Globus pallidus (tissue), 1 donor: ENCODE measurements at regions not wholly inside any gene's neighbourhood (a gene's known extent, or its start where the extent isn't known, plus 50 kb on each side); places are given as distances from the start of the nearest gene placed in this dataset.

Experiments
- DNase-seq: peaks from one replicate; pipeline ENCODE4 v3.0.0-alpha.2; 2015; ENCODE audit warnings: low spot score

- DNase-seq: no peak
Observed at GRCh38 chr10:47190802-47191450, 109.1 kb upstream of the GDF10 start.

GRCh38 chr10:47192273-47192672, 107.7 kb upstream of the GDF10 start:
- DNase-seq: no peak

DNA sequence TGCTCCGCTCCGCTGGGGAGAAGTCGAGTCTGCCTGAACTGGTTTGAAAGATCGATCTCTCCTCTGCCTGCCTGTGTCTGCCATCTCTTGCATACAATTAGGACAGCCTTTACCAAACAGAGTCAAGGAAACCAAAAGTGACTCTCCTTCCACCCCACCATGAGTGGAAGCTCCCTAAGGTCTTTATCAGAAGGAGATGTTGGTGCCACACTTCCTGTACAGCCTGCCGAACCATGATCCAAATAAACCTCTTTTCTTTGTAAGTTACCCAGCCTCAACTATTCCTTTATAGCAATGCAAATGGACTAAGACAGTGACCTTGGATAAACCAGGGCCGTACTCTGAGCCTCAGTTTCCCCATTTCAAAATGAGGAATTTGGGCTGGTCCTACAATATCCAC, 106.3 kb upstream of the GDF10 start:
- no peak for DNase-seq

DNA sequence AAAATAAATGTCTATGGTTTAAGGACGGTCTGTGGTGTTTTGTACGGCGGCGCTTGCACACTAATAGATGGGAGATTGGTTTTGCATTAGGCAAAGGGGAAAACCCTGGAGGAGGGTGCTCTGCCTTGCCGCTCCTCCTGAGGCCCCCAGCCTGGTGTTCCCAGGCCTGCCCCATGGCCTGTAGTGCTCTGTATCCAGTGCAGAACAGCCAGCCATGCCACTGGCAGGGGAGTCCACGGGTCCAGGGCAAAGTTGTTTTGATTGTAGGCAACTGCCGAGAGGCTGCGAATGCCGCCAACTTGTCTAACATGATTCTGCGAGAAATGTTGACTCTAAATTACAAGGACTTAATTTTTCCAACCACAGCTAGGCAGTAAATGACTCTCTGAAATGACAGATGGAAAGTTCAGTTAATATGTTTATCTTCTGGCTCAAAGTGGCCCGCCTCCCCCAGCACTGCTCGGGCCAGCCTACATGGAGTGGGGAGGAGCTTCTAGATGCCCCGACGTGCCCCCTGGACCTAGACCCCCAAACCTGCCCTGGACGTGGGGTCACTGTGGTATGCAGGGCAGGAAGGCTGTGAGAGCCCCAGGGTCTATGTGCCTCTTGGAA, 104.6 kb upstream of the GDF10 start:
- no peak for DNase-seq

DNA sequence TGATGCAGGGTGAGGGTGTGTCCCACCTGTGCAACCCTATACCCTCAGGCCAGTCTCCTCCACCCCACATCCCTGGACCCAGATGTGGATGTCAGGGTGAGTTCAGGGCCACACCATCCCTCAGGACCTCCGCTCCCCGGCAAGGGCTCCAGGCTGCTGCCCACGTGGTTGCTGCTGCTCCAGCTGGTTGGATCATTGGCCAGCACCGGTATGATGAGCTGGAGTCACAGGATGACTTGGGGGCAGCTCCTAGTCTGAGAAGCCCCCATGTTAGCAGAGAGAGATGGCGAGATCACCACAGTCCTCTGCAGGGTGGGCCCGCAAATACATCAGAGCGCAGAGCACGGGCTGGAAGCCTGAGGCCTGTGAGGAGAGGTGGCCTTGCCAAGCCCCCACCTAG, 103.3 kb upstream of the GDF10 start:
- no peak for DNase-seq

DNA sequence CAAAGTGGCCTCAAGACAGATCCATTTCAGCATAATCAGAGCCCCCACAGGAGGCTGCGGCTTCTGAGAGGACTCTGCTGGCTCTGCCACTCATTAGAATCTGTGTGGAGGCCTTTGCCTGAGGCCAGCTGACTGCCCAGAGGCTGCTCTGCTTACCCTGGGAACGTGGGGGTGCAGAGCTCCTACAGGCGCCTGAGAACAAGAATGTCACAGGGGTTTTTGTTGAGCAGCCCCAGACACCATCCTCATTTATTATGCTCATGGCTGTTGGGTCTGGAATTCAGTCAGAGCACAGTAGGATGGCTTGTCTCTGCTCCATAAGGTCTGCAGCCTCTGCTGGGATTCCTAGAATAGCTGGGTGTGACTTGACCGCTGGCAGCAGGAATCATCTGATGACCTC, 101.8 kb upstream of the GDF10 start:
- no peak for DNase-seq

DNA sequence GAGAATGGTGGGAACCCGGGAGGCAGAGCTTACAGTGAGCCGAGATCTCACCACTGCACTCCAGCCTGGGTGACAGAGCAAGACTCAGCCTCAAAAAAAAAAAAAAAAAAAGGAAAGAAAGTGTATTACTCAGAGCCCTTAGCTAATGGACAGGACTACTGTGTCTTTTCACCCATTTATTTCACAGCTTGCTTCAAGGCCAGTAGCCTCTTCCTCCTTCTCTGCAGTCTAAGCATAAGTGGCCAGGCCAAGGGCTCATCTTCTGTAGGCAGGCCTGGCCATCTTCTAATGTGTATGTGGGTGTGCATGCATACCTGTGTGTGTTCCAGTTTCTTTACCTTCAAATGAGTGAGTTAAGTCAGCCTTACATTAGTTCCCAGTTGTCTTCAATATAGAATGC, 94.8 kb upstream of the GDF10 start:
- DNase-seq: no peak

DNA sequence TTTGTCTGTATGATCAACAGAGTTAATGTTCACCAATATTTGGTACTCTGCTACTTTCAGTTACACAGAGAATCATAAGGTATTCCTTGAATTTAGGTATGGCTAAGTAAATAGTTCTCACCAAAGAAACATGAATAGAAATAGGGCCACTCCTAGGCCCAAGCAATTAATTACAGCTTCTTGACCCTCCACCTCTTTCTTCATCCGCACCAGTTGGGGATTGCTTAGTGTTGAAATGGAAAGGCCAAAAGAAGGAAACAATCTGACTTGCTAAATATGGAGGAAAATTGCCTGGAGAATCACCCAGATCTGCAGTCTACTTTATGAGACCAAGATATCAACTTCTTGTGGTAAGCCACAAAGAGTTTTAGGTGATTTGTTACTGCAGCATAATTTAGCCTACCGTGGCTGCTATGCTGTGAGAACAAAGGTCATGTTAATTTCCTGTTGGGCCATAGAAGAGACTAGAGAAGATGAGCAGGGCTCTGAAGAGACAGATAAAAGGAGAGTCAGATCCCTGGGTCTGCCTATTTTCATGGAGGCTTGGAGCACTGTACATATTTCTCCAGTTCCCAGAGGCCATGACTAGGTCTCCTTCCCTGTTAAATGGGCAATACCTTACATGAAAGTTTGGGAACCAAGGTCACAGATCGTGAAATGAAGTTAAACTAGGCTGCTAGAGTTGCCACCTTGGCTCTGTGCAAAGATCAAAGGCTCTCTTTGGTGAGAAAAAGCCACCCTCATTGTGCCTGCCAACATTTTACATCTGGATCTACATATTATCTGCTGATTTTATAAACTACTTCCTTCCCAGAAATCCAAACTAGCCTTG, 93.3 kb upstream of the GDF10 start:
- no peak for DNase-seq

DNA sequence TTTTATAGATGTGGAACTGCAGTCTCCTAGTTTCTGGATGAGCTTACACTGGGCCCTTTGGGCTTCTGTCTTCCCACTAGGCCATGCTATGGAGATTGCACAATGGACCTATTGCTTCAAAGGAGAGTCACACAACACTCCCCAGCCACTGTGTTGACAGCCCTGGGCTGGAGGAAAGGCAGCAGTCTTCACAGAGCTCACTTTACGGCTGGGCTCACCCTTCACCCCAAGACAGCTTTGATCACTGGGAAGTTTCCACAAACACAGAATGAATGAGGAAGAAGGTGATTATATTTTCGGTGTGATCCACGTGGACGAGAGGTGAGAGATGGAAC, 92.7 kb upstream of the GDF10 start:
- DNase-seq: no peak

- DNase-seq: no peak
Observed at GRCh38 chr10:47207894-47208469, 92.0 kb upstream of the GDF10 start.

GRCh38 chr10:47209466-47209865, 90.5 kb upstream of the GDF10 start:
- DNase-seq: no peak

DNA sequence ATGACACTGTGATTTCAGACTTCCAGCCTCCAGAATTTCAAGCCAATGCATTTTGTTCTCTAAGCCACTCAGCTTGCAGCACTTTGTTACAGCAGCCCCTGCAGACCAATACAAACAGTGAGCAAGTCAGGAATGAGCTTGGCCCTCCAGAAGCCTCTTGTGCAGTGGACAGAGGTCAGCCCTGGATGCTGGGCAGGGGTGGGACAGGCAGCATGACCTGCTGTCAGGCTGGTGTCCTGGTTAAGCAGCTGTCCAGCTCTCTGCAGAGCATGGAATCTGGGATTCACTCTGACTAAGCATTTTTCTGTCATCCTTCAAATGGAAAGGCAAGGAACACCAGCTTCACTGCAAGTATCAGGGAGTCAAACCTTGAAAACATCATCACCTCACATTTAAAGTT, 85.5 kb upstream of the GDF10 start:
- no peak for DNase-seq

GRCh38 chr10:47217113-47217512, 82.9 kb upstream of the GDF10 start:
- DNase-seq: no peak

DNA sequence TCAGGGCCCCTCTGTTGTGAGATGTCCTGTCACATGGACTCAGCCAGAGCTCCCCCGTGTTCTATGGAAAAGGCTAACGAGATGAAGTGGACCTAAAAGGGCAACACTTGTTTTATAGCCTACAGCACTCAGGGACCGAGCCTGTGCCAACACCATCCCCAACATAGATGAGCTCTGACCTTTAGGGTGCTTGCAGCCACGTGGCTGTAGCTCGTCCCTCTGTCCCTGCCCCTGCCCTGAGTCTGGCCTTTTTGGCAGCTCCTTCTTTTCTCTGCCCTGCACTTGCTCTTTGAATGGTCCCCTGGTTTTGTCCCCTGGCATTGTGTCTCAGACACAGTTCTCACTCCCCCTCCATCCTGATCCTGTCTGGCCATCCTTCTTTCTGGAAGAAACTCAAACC, 81.2 kb upstream of the GDF10 start:
- no peak for DNase-seq

- peak; percentile 5 for DNase-seq
Observed at GRCh38 chr10:47222461-47222860, 77.5 kb upstream of the GDF10 start.

DNA sequence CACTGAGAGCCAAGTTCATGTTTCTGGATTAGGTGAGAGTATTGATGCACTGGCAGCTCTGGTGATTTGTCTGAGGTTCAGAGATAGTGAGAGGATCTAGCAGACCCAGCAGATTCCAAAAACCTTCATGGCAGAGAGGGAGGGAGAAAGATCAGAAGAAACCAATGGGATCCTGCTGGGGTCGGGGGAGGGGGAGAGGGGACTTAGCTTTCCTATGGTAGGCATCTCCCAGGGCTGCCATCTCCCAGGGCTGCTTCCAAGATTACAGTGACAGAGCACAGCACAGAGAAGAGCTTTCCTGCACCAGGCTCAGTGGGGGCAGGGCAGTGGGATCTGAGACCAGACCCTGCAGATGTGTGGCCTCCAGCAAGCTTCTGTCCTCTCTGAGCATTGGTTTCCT, 76.8 kb upstream of the GDF10 start:
- DNase-seq: no peak

DNA sequence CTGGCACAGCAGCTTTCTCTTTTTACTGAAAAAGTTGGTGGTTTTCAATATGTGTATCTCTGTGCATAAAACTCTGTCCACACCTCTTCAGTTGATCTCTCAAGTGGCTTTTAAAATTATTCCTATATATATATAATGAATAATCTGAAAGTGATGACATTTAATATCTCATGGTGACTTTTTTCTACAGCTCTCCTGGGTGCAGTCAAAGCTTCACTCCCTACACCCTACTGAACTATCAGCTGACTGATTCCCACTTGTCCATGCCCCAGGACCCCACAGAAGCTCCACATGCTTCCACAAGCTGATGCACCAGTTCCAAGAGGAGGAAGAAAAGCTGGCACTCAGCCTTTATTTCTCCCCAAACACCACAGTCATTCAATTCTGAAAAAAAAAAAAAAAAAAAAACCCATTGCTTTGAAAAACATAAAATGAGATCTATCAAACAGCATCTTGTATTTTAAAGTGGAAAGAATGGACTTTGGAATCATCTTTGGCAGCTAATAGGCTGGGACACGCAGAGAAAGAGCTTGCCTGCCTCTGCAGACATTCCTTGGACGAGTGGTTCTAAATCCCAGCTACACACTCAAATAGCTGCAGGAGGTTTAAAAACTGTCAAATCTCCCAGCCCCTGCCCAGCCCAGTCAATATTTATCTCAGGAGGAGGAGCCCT, 75.3 kb upstream of the GDF10 start:
- DNase-seq: no peak

GRCh38 chr10:47225219-47225927, 74.6 kb upstream of the GDF10 start:
- DNase-seq: no peak

DNA sequence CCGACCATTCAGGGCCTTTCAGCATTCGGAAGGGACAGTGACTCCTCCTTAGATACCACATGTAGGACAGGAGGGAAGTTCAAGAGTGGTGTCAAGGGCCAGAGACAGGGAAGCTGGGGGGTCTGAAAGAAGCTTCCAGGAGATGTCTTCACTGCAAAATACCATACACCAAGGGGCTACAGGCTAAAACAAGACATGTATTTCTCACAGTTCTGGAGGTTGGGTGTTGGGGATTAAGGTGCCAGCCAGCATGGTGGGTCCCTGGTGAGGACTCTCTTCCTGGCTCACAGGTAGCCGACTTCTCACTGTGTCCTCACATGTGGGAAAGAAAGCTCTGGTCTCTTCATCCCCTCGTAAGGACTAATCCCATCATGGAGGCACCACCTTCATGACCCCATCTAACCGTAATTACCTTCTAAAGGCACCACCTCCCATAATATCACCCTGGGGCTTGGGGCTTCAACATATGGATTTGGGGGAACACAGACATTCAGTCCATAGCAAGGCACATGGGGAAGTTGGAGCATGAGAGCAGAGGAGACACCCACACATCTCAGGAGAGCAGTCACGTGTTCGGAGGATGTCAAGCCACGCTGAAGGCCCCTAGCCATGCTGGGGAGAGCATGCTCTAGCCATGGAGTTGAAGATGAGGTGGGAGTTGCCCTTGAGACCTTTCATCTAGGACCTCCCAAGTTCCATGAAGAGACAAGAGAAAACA, 73.9 kb upstream of the GDF10 start:
- DNase-seq: no peak

GRCh38 chr10:47230482-47230881, 69.5 kb upstream of the GDF10 start:
- DNase-seq: peak; percentile 8

- no peak for DNase-seq
Observed at GRCh38 chr10:47230957-47231356, 69.0 kb upstream of the GDF10 start.
